Mucosa of descending colon (tissue), 3 donors: ENCODE measurements at regions not wholly inside any gene's neighbourhood (a gene's known extent, or its start where the extent isn't known, plus 50 kb on each side); places are given as distances from the start of the nearest gene placed in this dataset.
"Not testable (repeated sequence)": the region's sequence is repeated elsewhere in the genome, so short reads cannot be mapped to it uniquely, and the experiment has no call there.

Experiments
- ATAC-seq: fragments of 200-7000 bp; cut with Tn5 transposase; one replicate; pipeline ENCODE4 v1.9.1; 2020; ENCODE audit warnings: mild to moderate bottlenecking, moderate library complexity
- DNase-seq, 3 donors: peaks; one replicate each; pipeline ENCODE4 v3.0.0-alpha.2; 2020
- H3K36me3 ChIP-seq: fragments of 200-600 bp; one replicate; pipeline ENCODE4 v1.8.0; 2021; ENCODE audit warnings: low read depth, mild to moderate bottlenecking
- H3K4me1 ChIP-seq: fragments of 200-600 bp; one replicate; pipeline ENCODE4 v1.8.0; 2021; ENCODE audit warnings: low read depth, mild to moderate bottlenecking
- H3K4me3 ChIP-seq: fragments of 200-600 bp; one replicate; pipeline ENCODE4 v1.8.0; 2021; ENCODE audit warnings: mild to moderate bottlenecking
- H3K9me3 ChIP-seq: fragments of 200-600 bp; one replicate; pipeline ENCODE4 v1.8.0; 2021; ENCODE audit warnings: mild to moderate bottlenecking
- CTCF ChIP-seq: fragments of 200-600 bp; IDR thresholded peaks from one replicate; pipeline ENCODE4 v1.8.0; 2022; ENCODE audit warnings: antibody characterized with exemption, mild to moderate bottlenecking
- intact Hi-C, 2 donors: fragments of 100-400 bp; cut with DNase I in 1 of 2; cut with micrococcal nuclease in 1 of 2; formaldehyde crosslinking; loops; one replicate each; pipeline versions ENCODE4 v1.11.0 to v1.11.1; 2022; cut with DNase I, micrococcal nuclease
- donor health status: DM: no; HTN: no; CAD: no; lungs with moderate emphysema.
- donor health status: DM: no; HTN: no; CAD: no.
- donor health status: DM: no; HTN: yes; CAD: no.

DNA sequence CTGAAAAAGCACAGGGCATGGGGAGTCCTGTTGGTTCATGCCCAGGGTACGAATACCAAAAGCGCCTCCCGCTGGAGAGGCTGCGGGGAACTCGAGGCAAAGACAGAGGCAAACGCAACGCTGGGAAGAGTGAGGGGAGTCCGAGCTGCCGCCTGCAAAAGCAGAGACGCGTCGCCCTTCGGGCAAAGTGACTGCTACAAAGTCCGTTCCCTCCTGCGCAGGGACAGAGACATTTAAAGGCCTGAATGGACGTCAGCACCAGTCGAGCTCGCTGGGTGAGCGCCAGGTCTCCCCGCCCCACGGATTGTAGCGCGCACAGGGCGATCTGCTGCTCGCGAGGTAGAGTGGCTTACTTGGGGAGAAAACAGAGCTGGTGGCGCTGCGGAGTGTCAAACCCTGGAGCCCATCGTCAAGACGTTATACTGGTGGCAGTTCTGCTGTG is 732.8 kb downstream of the ZWINT start:
- Histone ChIP-seq H3K4me3 (no peak overlapping the region), H3K36me3 (no peaks in the 10 kb centered on the region), H3K4me1 (no peaks in the 10 kb centered on the region), H3K9me3 (no peaks in the 10 kb centered on the region)
- no peak for TF ChIP-seq CTCF
- peak in 1 of 3 donors; percentile 37 for DNase-seq
- intact Hi-C loops: no loop called here
- no peak for ATAC-seq

GRCh38 chr10:55627501-55628051 is 733.5 kb downstream of the ZWINT start:
- Histone ChIP-seq H3K4me3 (no peak overlapping the region), H3K9me3 (no peaks in the 10 kb centered on the region), H3K36me3 (no peaks in the 10 kb centered on the region), H3K4me1 (no peaks in the 10 kb centered on the region)
- no peak for DNase-seq
- TF ChIP-seq CTCF: no peak
- ATAC-seq: no peak
- intact Hi-C loops: no loop called here

GRCh38 chr10:55601690-55602478 is 759.2 kb downstream of the ZWINT start:
- H3K9me3 ChIP-seq, H3K36me3 ChIP-seq, intact Hi-C loops, H3K4me3 ChIP-seq, H3K4me1 ChIP-seq, ATAC-seq: not testable (repeated sequence)
- DNase-seq: peak in 2 of 3 donors; percentile 6 to 26

DNA sequence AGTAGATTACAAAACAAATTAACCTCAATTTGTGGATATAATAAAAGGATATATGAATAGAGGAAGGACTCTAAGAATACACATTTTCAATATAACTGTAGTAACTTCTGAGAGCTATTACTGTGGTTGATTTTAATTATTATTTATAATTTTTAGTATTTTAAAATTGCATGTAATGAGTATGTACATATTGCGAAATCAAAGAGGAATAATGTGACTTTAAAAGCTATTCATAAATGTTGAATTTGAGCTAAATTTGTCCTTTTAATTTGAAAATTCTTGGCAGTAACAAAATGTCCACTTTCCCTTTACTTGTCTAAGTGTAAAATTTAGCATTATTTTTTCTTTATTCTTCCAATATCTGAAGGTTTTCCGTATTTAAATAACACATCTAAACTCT is 750.6 kb upstream of the PCDH15 start:
- Histone ChIP-seq H3K4me1 (no peaks in the 10 kb centered on the region), H3K9me3 (no peaks in the 10 kb centered on the region), H3K36me3 (no peaks in the 10 kb centered on the region), H3K4me3 (no peak overlapping the region)
- no peak for TF ChIP-seq CTCF
- ATAC-seq (no peak), DNase-seq (no peak)
- intact Hi-C loops: no loop called here

GRCh38 chr10:55550236-55550635 is 749.2 kb upstream of the PCDH15 start:
- no peaks in the 10 kb centered on the region for H3K4me1 ChIP-seq
- no peaks in the 10 kb centered on the region for H3K9me3 ChIP-seq
- intact Hi-C loops: no loop called here
- ATAC-seq: no peak
- DNase-seq: no peak
- no peak for TF ChIP-seq CTCF
- no peaks in the 10 kb centered on the region for H3K36me3 ChIP-seq
- H3K4me3 ChIP-seq: no peak overlapping the region

DNA sequence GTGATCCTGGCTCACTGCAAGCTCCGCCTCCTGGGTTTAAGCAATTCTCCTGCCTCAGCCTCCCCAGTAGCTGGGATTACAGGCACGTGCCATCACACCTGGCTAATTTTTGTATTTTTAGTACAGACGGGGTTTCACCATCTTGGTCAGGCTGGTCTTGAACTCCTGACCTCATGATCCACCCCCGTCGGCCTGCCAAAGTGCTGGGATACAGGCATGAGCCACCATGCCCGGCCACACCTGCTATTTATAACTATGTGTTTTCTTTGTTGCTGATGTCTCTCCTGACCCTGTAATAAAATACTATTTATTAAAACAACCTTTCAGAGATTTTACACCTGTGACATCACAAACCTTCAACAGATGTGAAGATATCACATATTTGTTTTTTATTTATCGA is 736.5 kb upstream of the PCDH15 start:
- DNase-seq, H3K9me3 ChIP-seq, ATAC-seq, H3K4me1 ChIP-seq, H3K36me3 ChIP-seq, intact Hi-C loops, H3K4me3 ChIP-seq: not testable (repeated sequence)
